GM23248 (cell line): ENCODE measurements at regions not wholly inside any gene's neighbourhood (a gene's known extent, or its start where the extent isn't known, plus 50 kb on each side); places are given as distances from the start of the nearest gene placed in this dataset.

Source experiments
- EZH2 ChIP-seq: fragments of 200-600 bp; sonication (generic); IDR thresholded peaks from 2 replicates; pipeline ENCODE4 v1.6.1; 2018; ENCODE audit warnings: antibody characterized with exemption, mild to moderate bottlenecking; ENCODE audit not compliant: insufficient read depth, poor library complexity, severe bottlenecking
- EZH2phosphoT487 ChIP-seq: fragments of 200-600 bp; sonication (generic); IDR thresholded peaks from 2 replicates; pipeline ENCODE4 v1.6.1; 2018; ENCODE audit warnings: antibody characterized with exemption, moderate library complexity, mild to moderate bottlenecking, low read depth; ENCODE audit not compliant: insufficient read depth

- TF ChIP-seq EZH2 (no peak), EZH2phosphoT487 (no peak)
Observed at GRCh38 chrX:132277953-132278614, 58.8 kb upstream of the RAP2C start.
